Common myeloid progenitor, CD34-positive (primary cell): ENCODE measurements at regions not wholly inside any gene's neighbourhood (a gene's known extent, or its start where the extent isn't known, plus 50 kb on each side); places are given as distances from the start of the nearest gene placed in this dataset.

Experiments
- CTCF ChIA-PET: fragments of 350-600 bp; sonication (Branson Sonifier 250); formaldehyde crosslinking; loops from one replicate; lab custom pipeline; 2021; ENCODE audit warnings: antibody characterized with exemption; lab: Charles Lee
- POLR2A ChIA-PET: fragments of 350-600 bp; sonication (Branson Sonifier 250); formaldehyde crosslinking; loops from one replicate; lab custom pipeline; 2021; ENCODE audit warnings: antibody characterized with exemption; lab: Charles Lee
- DNase-seq, 3 donors: peaks; one replicate each; pipeline versions ENCODE4 v3.0.0 to v3.0.0-alpha.2; 2013
- H3K27ac ChIP-seq, 2 experiments: 1 replicate in 1 of 2; 2 replicates in 1 of 2; pipeline ENCODE4 v1.7.0; 2013; ENCODE audit warnings: inconsistent platforms in 2 of 2, low read length in 2 of 2, mild to moderate bottlenecking in 2 of 2, low read depth in 1 of 2, moderate library complexity in 1 of 2; ENCODE audit not compliant: severe bottlenecking in 2 of 2, insufficient read depth in 1 of 2, poor library complexity in 1 of 2
- H3K27me3 ChIP-seq, 5 experiments: replicated peaks in 2 of 5; 1 replicate in 3 of 5; 2 replicates in 2 of 5; pipeline versions ENCODE4 v1.6.1 to v1.7.0; 2013; ENCODE audit warnings: low read length in 4 of 5, mild to moderate bottlenecking in 2 of 5, moderate library complexity in 2 of 5, inconsistent platforms in 1 of 5; ENCODE audit not compliant: insufficient read depth in 5 of 5, control insufficient read depth in 4 of 5
- H3K36me3 ChIP-seq, 4 experiments: 1 replicate in 2 of 4; 2 replicates in 2 of 4; pipeline versions ENCODE4 v1.6.1 to v1.7.0; 2013; ENCODE audit warnings: low read length in 3 of 4, control low read depth in 1 of 4, mild to moderate bottlenecking in 1 of 4; ENCODE audit not compliant: control insufficient read depth in 4 of 4, insufficient read depth in 4 of 4
- H3K4me1 ChIP-seq, 4 experiments: 1 replicate in 3 of 4; 2 replicates in 1 of 4; pipeline versions ENCODE4 v1.6.1 to v1.7.1; 2013; ENCODE audit warnings: low read length in 3 of 4, mild to moderate bottlenecking in 3 of 4, control low read depth in 1 of 4, inconsistent platforms in 1 of 4, moderate library complexity in 1 of 4; ENCODE audit not compliant: control insufficient read depth in 4 of 4, insufficient read depth in 4 of 4; ENCODE audit errors: control extremely low read depth in 1 of 4
- H3K4me3 ChIP-seq, 7 experiments: 1 replicate in 4 of 7; 2 replicates in 3 of 7; pipeline versions ENCODE4 v1.5.1 to v1.7.0; 2013; ENCODE audit warnings: mild to moderate bottlenecking in 7 of 7, low read length in 6 of 7, moderate library complexity in 6 of 7, inconsistent platforms in 2 of 7, low read depth in 2 of 7, control low read depth in 1 of 7; ENCODE audit not compliant: insufficient read depth in 4 of 7, control insufficient read depth in 1 of 7; ENCODE audit errors: extremely low read depth in 1 of 7
- H3K9me3 ChIP-seq, 5 experiments: 1 replicate in 4 of 5; 2 replicates in 1 of 5; pipeline versions ENCODE4 v1.6.1 to v1.7.1; 2013; ENCODE audit warnings: low read length in 4 of 5, mild to moderate bottlenecking in 2 of 5, inconsistent platforms in 1 of 5, low read depth in 1 of 5, moderate library complexity in 1 of 5; ENCODE audit not compliant: control insufficient read depth in 4 of 5, insufficient read depth in 2 of 5; ENCODE audit errors: control extremely low read depth in 1 of 5
- WGBS: methylation state at CpG from one replicate; pipeline ENCODE4 v1.1.5; 2013; ENCODE audit not compliant: insufficient coverage; 5-methylcytosine and 5-hydroxymethylcytosine counted together

GRCh38 chr1:219514728-219515127 is 98.2 kb downstream of the ZC3H11B start:
- CTCF ChIA-PET = no interaction called here
- H3K9me3 ChIP-seq = no peaks in the 10 kb centered on the region
- no peak overlapping the region for H3K27ac ChIP-seq
- no peaks in the 10 kb centered on the region for H3K4me1 ChIP-seq
- no peak overlapping the region for H3K4me3 ChIP-seq
- no peaks in the 10 kb centered on the region for H3K27me3 ChIP-seq
- 100% methylated on average over 1 of the region's 3 CpGs for WGBS
- POLR2A ChIA-PET = no interaction called here
- no peaks in the 10 kb centered on the region for H3K36me3 ChIP-seq
- DNase-seq = no peak

GRCh38 chr1:219507437-219507836 is 105.5 kb downstream of the ZC3H11B start:
- Histone ChIP-seq H3K27ac (no peak overlapping the region), H3K9me3 (no peaks in the 10 kb centered on the region), H3K27me3 (no peaks in the 10 kb centered on the region), H3K36me3 (no peaks in the 10 kb centered on the region), H3K4me1 (no peaks in the 10 kb centered on the region), H3K4me3 (no peak overlapping the region)
- WGBS = 86% methylated on average over 2 of the region's 2 CpGs
- ChIA-PET POLR2A (no interaction called here), CTCF (no interaction called here)
- no peak for DNase-seq

GRCh38 chr1:219506936-219507335 is 106.0 kb downstream of the ZC3H11B start:
- H3K27ac ChIP-seq = no peak overlapping the region
- no peak for DNase-seq
- H3K36me3 ChIP-seq = no peaks in the 10 kb centered on the region
- H3K27me3 ChIP-seq = no peaks in the 10 kb centered on the region
- CTCF ChIA-PET = no interaction called here
- WGBS = no CpG with 5 or more reads among the region's 1 CpG
- H3K4me3 ChIP-seq = no peak overlapping the region
- H3K9me3 ChIP-seq = no peaks in the 10 kb centered on the region
- POLR2A ChIA-PET = no interaction called here
- no peaks in the 10 kb centered on the region for H3K4me1 ChIP-seq

GRCh38 chr1:219506473-219506899 is 106.4 kb downstream of the ZC3H11B start:
- H3K27ac ChIP-seq = no peak overlapping the region
- ChIA-PET CTCF (no interaction called here), POLR2A (no interaction called here)
- H3K27me3 ChIP-seq = no peaks in the 10 kb centered on the region
- no peak for DNase-seq
- H3K36me3 ChIP-seq = no peaks in the 10 kb centered on the region
- no peaks in the 10 kb centered on the region for H3K9me3 ChIP-seq
- H3K4me1 ChIP-seq = no peaks in the 10 kb centered on the region
- WGBS = 60% methylated on average over 2 of the region's 4 CpGs
- H3K4me3 ChIP-seq = no peak overlapping the region

GRCh38 chr1:219505886-219506285 is 107.0 kb downstream of the ZC3H11B start:
- 33% methylated on average over 1 of the region's 3 CpGs for WGBS
- H3K9me3 ChIP-seq = no peaks in the 10 kb centered on the region
- DNase-seq = no peak

GRCh38 chr1:219503604-219504003 is 109.3 kb downstream of the ZC3H11B start:
- H3K36me3 ChIP-seq = no peaks in the 10 kb centered on the region
- no peaks in the 10 kb centered on the region for H3K4me1 ChIP-seq
- H3K27me3 ChIP-seq = no peaks in the 10 kb centered on the region
- DNase-seq = no peak
- H3K27ac ChIP-seq = no peak overlapping the region
- H3K9me3 ChIP-seq = no peaks in the 10 kb centered on the region
- ChIA-PET POLR2A (no interaction called here), CTCF (no interaction called here)
- 90% methylated on average over 2 of the region's 4 CpGs for WGBS
- H3K4me3 ChIP-seq = no peak overlapping the region

More at GRCh38 chr1:219505886-219506285, 107.0 kb downstream of the ZC3H11B start:
- CTCF ChIA-PET = no interaction called here
- no peak overlapping the region for H3K4me3 ChIP-seq
- H3K27ac ChIP-seq = no peak overlapping the region
- POLR2A ChIA-PET = no interaction called here
- H3K4me1 ChIP-seq = no peaks in the 10 kb centered on the region
- no peaks in the 10 kb centered on the region for H3K36me3 ChIP-seq
- H3K27me3 ChIP-seq = no peaks in the 10 kb centered on the region

- H3K4me1 ChIP-seq = no peaks in the 10 kb centered on the region
- no peak overlapping the region for H3K27ac ChIP-seq
- ChIA-PET CTCF (no interaction called here), POLR2A (no interaction called here)
- no peaks in the 10 kb centered on the region for H3K9me3 ChIP-seq
- H3K4me3 ChIP-seq = no peak overlapping the region
- no peaks in the 10 kb centered on the region for H3K27me3 ChIP-seq
- H3K36me3 ChIP-seq = no peaks in the 10 kb centered on the region
- 95% methylated on average over 6 of the region's 6 CpGs for WGBS
- DNase-seq = no peak
Observed at GRCh38 chr1:219500327-219500897, 112.5 kb downstream of the ZC3H11B start.
